NCI-H1105 (cell line): ENCODE measurements at regions not wholly inside any gene's neighbourhood (a gene's known extent, or its start where the extent isn't known, plus 50 kb on each side); places are given as distances from the start of the nearest gene placed in this dataset.
"Not testable (repeated sequence)": the region's sequence is repeated elsewhere in the genome, so short reads cannot be mapped to it uniquely, and the experiment has no call there.

Experiments
- DNase-seq: peaks from one replicate; lab custom pipeline; 2025; lab: John Stamatoyannopoulos, UW

DNA sequence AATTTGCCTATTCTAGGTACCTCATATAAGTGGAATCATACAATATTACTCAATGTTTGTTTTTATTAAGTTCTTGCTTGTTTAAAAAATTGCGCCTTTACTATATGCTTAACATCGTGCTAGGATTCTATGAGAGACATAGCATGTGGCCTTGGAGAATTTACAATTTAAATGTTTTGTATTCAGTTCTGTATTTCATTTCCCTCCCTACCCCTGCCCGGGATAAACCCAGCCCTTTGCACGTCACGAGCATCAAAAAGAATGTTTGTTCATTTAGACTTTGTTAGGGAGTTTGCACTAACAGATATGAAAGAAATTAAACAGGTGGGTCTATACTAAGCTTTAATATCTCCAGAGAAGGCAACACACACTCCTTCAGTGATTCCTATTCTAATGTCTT lies 75.7 kb downstream of the C18orf54 start:
- DNase-seq = no peak

DNA sequence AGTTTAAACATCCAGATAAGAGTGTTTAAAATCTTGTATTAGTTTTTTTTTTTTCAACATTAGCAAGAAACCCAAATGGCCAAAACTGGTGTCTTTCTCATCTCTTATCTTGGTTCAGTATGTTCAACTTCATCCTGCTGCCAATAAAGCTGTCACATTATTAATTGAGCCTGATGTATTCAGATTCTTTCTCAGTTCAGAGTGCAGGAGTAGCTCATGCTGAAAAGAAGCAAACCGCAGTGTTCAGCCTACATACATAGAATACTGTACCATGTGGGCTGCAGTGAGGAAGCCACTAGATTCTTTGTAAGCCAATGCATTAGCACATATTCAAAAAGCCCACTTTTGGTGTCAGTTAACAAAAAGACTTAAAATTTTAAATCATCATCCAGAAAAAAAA lies 76.2 kb downstream of the C18orf54 start:
- DNase-seq = no peak

GRCh38 chr18:54434453-54434852 lies 76.7 kb downstream of the C18orf54 start:
- DNase-seq = no peak

GRCh38 chr18:54436501-54436900 lies 78.8 kb downstream of the C18orf54 start:
- DNase-seq = no peak

DNA sequence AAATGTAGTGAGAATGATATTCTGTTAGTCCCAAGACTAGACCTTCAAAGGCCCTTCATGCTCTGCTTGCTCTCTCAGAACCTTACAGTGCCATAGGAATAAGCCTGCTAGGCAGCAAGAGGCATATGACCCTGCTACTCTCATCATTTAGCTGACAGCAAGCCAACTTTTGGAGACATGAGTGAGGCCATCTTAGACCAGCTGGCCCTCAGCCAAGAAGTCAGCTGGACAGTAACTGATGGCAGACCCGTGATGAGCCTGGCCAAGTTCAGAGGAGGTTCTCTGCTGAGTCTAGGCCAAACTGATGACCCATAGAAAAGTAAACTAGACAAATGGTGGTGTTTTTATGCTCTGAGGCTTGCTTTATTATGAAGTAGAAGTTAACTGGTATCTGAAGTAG lies 82.6 kb downstream of the C18orf54 start:
- no peak for DNase-seq

DNA sequence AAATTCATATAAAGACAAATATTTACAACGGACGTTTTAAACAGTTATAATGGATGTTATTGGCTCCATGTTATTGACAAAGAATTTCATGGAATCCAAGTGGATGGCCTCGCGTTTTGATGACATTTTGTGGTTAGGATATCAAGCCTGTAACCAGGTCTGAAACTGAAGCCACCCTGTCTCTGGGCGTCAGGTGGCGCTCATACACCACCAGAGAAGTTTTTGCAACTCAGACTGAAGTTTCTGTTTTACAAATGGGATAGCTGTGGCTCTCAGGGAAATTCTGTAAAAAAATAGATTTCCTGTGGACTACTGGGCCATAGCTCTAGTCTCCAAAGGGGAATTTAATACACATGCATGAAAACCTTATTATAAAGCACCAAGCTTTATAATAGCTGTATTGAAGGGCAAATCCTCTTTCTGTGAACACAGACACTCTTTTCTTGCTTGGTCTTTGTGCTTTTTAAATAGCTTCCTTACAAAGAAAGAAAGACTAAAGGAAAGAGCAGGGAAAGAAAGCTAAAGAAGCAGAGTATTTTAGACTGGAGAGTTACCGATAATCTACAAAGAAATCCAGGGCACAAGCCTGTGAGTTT lies 86.7 kb downstream of the C18orf54 start:
- DNase-seq = peak; percentile 48

GRCh38 chr18:54453996-54454395 lies 96.3 kb downstream of the C18orf54 start:
- DNase-seq = no peak

- no peak for DNase-seq
These were observed 107.8 kb downstream of the C18orf54 start for GRCh38 chr18:54465502-54465901.

- DNase-seq = no peak
These were observed 108.7 kb downstream of the C18orf54 start for GRCh38 chr18:54466248-54467005.

GRCh38 chr18:54479365-54479764 lies 111.7 kb upstream of the DYNAP start:
- no peak for DNase-seq

- no peak for DNase-seq
These were observed 110.4 kb upstream of the DYNAP start for GRCh38 chr18:54480616-54481015.

DNA sequence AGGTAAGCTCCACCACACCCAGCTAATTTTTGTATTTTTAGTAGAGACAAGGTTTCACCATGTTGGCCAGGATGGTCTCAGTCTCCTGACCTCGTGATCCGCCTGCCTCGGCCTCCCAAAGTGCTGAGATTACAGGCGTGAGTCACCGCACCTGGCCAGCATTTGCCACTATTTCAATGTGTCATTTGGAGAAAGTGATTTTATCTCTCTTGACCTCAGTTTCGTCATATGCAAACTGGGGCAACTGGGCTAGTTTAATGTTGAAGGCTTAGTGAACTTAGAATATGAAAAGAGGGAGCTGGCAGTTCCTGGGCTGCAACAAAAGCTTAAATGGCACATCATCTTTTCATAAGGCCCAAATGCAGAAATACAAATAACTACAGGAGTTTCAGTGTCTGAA lies 88.6 kb upstream of the DYNAP start:
- DNase-seq = not testable (repeated sequence)

DNA sequence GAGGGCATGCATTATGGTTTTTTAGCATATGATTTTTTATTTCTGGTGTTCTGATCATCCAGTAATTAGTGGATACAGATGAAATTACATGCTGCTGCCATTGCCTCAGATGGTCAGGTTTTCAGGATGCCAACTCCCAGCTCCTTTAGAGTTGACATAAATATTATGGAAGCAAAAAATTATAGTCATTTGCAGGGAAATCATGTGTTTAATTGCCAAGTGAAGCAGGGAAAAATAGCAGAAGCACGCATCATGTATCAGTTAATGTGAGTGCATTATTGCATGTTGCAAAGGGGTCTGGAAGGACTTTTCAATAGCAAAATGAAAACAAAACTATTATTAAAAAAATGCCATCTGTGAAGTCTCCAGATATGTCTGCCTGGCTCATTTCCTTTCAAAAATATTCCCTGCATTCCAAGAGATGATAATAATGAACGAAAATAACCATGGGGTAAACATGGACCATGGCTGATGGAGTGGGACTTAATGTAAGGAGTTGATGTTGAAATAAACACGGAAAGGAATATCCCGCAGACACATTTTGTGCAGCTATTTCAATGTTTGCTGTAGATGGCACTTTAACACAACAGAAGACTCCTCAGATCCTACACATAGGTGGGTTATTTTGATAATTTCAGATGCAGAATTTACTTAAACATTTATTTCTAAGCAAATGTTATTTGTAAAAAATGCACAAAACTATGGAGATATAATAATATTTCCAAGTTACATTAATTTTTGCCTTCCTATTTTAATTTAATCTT lies 87.7 kb upstream of the DYNAP start:
- no peak for DNase-seq

GRCh38 chr18:54506516-54507261 lies 84.4 kb upstream of the DYNAP start:
- no peak for DNase-seq

- no peak for DNase-seq
These were observed 81.3 kb upstream of the DYNAP start for GRCh38 chr18:54509793-54510192.

- DNase-seq = peak; percentile 48
These were observed 75.9 kb upstream of the DYNAP start for GRCh38 chr18:54515149-54515548.

DNA sequence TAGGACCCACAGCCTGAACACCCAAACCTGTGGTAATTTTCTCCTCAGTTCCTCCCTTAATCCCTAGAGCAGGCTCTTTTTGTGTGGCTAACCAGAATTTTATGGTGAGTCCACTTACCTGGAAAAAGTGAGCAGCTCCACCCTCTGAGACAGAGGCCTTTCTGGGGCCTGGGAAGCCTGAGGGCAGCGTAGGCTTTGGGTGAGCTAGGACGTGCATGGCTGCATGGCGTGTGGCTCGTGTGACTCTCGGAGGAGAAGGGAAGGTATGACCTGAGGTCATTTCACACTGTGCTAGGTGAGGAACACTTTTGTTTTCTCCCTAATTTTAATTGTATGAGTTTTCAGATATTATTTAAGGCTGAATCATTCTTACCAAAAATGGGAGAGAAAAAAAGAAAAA lies 73.5 kb upstream of the DYNAP start:
- DNase-seq = no peak

- no peak for DNase-seq
These were observed 69.2 kb upstream of the DYNAP start for GRCh38 chr18:54521846-54522245.

GRCh38 chr18:54528942-54529376 lies 62.1 kb upstream of the DYNAP start:
- DNase-seq = no peak

DNA sequence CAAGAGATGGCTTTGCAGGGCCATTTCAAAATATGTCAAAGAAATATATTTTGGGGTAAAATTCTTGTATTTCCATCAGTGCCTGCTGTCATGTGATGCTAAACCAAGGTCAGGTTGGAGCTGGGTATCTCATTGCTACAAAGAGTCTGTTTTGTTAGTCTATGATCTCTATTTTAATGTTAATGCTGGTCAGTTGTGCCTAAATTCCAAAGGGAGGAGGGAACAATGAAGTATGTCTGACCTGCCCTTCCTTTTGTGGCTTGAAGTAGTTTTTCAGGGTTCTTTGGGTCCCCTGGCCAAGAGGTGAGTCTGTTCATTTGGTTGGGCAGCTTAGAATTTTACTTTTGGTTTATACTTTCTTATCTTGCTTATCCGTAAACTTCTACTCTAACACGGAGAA lies 61.6 kb upstream of the DYNAP start:
- no peak for DNase-seq

GRCh38 chr18:54530285-54530684 lies 60.8 kb upstream of the DYNAP start:
- no peak for DNase-seq

DNA sequence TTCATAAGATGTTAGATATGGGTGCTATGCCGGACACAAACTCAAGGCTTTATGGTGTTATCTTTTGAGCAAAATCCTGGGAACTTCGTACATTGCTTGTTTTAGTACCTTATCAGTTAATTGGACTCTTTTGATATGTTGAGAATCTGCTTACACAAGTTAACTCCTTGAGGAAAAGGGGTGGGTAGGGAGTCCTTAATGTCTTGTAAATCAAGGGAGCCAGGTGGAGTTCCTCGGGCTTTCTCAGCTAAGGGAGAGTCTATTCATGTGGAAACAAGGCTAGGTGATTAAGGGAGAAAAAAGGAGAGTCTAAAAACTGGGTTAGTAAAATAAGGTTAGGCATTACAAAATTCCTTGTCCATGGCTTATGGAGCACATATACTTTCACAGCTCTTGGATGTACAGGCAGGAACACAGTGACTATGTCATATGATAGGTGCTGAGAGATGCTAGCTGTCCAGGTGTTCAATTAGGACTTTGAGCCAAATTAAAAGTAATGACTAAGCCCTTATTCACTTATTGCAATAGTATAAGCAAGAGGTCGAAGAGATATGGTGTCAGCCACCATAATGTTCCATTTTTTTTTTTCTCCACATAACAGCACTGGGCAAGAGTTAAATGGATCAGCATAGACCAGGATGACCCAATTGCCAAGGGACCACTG lies 59.5 kb upstream of the DYNAP start:
- DNase-seq = no peak
